Heart right ventricle (tissue), 16 donors: ENCODE measurements at regions not wholly inside any gene's neighbourhood (a gene's known extent, or its start where the extent isn't known, plus 50 kb on each side); places are given as distances from the start of the nearest gene placed in this dataset.

Experiments used
- ATAC-seq, 8 donors: fragments of 200-7000 bp; cut with Tn5 transposase; one replicate each; pipeline ENCODE4 v1.9.1; 2020; ENCODE audit warnings: mild to moderate bottlenecking in 8 of 8, moderate library complexity in 8 of 8, moderate number of reproducible peaks in 1 of 8
- DNase-seq, 2 donors: peaks; one replicate each; pipeline ENCODE4 v3.0.0-alpha.2; 2020
- H3K27ac ChIP-seq, 10 donors: fragments of 200-600 bp; sonication (generic) in 2 of 10; one replicate each; pipeline versions ENCODE4 v1.5.0 to v1.8.0; 2020 to 2022; ENCODE audit warnings: mild to moderate bottlenecking in 3 of 10
- H3K27me3 ChIP-seq, 7 donors: fragments of 200-600 bp; one replicate each; pipeline ENCODE4 v1.8.0; 2021 to 2022; ENCODE audit warnings: mild to moderate bottlenecking in 2 of 7
- H3K36me3 ChIP-seq, 9 donors: fragments of 200-600 bp; sonication (generic) in 1 of 9; one replicate each; pipeline versions ENCODE4 v1.5.0 to v1.8.0; 2020 to 2022; ENCODE audit warnings: mild to moderate bottlenecking in 2 of 9
- H3K4me1 ChIP-seq, 9 donors: fragments of 200-600 bp; sonication (generic) in 1 of 9; one replicate each; pipeline versions ENCODE4 v1.5.0 to v1.8.0; 2020 to 2022; ENCODE audit warnings: mild to moderate bottlenecking in 4 of 9
- H3K4me3 ChIP-seq, 10 donors: fragments of 200-600 bp; sonication (generic) in 2 of 10; one replicate each; pipeline versions ENCODE4 v1.5.0 to v1.8.0; 2020 to 2022; ENCODE audit warnings: mild to moderate bottlenecking in 7 of 10, moderate library complexity in 2 of 10
- H3K9me3 ChIP-seq, 11 donors: fragments of 200-600 bp in 10 of 11; sonication (generic) in 2 of 11; one replicate each; pipeline versions ENCODE4 v1.5.0 to v1.8.0; 2013 to 2022; ENCODE audit warnings: mild to moderate bottlenecking in 2 of 11, control low read depth in 1 of 11, moderate library complexity in 1 of 11
- CTCF ChIP-seq, 9 donors: fragments of 200-600 bp; sonication (generic) in 2 of 9; IDR thresholded peaks; one replicate each; pipeline versions ENCODE4 v1.5.0 to v1.8.0; 2021 to 2022; ENCODE audit warnings: antibody characterized with exemption in 9 of 9, mild to moderate bottlenecking in 5 of 9, moderate library complexity in 1 of 9
- WGBS, 2 donors: extraction: QIAGEN DNeasy Blood & Tissue Kit; methylation state at CpG; one replicate each; pipeline ENCODE4 v1.1.7; 2013; ENCODE audit warnings: inconsistent platforms in 1 of 2; 5-methylcytosine and 5-hydroxymethylcytosine counted together
- intact Hi-C, 10 donors: fragments of 100-400 bp; cut with DNase I; formaldehyde crosslinking; loops; one replicate each; pipeline versions ENCODE4 v1.11.1 to v1.14.2; 2022
- donor health status: Arrhythmogenic right ventricular cardiomyopathy.
- donor health status: ischemic (EF 13 %, LVEDD 7.1; RV severe dilation, severe dysfunction).
- donor health status: healthy with polysubstance abuse.
- donor health status: DM: no; HTN: yes; CAD: no.
- donor health status: DM: no; HTN: no; CAD: no.
- donor health status: ischemic (EF 25% LVEDD 6.9; RV normal size, moderate dysfunction).
- donor health status: ischemic (EF 25% LVEDD 5.7; RV mildly dilated, moderate dysfunction).
- donor health status: healthy.
- donor health status: DM: yes; HTN: yes; CAD: no.
- donor health status: Ischemic cardiomyopathy.
- donor health status: ischemic (EF 35%, LVEDD 5.7; RV mildly dilated, moderate dysfunction).
- donor health status: nonischemic (EF 11% LVEDD 7.7; RV severe dilation, severe dysfunction).
- donor health status: DM: yes; HTN: yes; CAD: no.
- donor health status: PGD.
- donor health status: ischemic (EF 29% LVEDD 5.4; RV normal size, mild dysfunction).
- donor health status: nonischemic (EF 23%, LVEDD 6.1; RV moderate dilation, normal function).

- Histone ChIP-seq H3K27me3 (no peaks in the 10 kb centered on the region), H3K4me1 (peaks cover 0 to 23% (median 0%) of the 10 kb centered on the region in 9 donors), H3K4me3 (no peak overlapping the region), H3K9me3 (no peaks in the 10 kb centered on the region), H3K27ac (no peak overlapping the region), H3K36me3 (no peaks in the 10 kb centered on the region)
- ATAC-seq (peak in 7 of 8 donors; percentile 78 to 84 (median 81)), DNase-seq (peak in 1 of 2 donors; percentile 13)
- 68 to 72% methylated on average over 2 of the region's 2 CpGs for WGBS, 2 donors
- intact Hi-C loops, result no loop called here
- no peak for TF ChIP-seq CTCF (IDR thresholded peaks at IDR 0.05)
Measured at GRCh38 chr4:13918110-13918509, 290.6 kb upstream of the BOD1L1 start.

DNA sequence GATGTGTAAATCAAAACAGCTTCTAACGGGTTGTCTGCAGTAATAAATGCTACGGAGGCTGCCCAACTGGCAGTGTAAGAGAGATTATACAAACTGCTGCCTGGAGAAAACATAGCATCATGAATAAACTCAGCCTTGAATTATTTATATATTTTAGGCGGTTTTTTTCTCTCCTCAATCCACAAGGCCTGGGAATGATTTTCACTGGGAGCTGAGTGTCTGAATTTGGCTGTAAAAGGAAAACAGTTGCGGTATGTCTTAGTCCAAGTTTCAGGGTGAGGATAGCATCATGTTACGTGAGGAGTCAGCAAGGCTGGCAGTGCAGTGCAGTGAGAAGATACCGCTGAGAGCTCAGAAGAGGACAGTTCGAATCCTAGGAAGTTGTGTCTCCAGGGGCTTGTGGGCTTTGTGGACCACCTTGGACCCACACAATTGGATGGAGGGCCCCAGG lies 291.5 kb upstream of the BOD1L1 start:
- Histone ChIP-seq H3K4me1 (peaks cover 0 to 21% (median 0%) of the 10 kb centered on the region in 9 donors), H3K9me3 (no peaks in the 10 kb centered on the region), H3K4me3 (no peak overlapping the region), H3K36me3 (no peaks in the 10 kb centered on the region), H3K27ac (peak overlapping the region in 3 of 10 donors; percentile 5 to 60 (median 12)), H3K27me3 (no peaks in the 10 kb centered on the region)
- no peak for DNase-seq
- intact Hi-C loops, result no loop called here
- 68 to 74% methylated on average over 7 of the region's 7 CpGs for WGBS, 2 donors
- peak in 7 of 8 donors; percentile 38 to 70 (median 52) for ATAC-seq
- TF ChIP-seq CTCF (IDR thresholded peaks at IDR 0.05), result no peak

- no peak for DNase-seq
- no peaks in the 10 kb centered on the region for H3K9me3 ChIP-seq
- 85 to 93% methylated on average over 8 of the region's 8 CpGs for WGBS, 2 donors
- intact Hi-C loops, result no loop called here
- peak overlapping the region in 1 of 10 donors; percentile 31 for H3K27ac ChIP-seq
- H3K36me3 ChIP-seq, result no peaks in the 10 kb centered on the region
- TF ChIP-seq CTCF (IDR thresholded peaks at IDR 0.05), result no peak
- H3K4me3 ChIP-seq, result no peak overlapping the region
- H3K4me1 ChIP-seq, result peaks cover 0 to 21% (median 0%) of the 10 kb centered on the region in 9 donors
- H3K27me3 ChIP-seq, result no peaks in the 10 kb centered on the region
- ATAC-seq, result no peak
Measured at GRCh38 chr4:13920111-13920875, 292.8 kb upstream of the BOD1L1 start.

- DNase-seq (peak in 1 of 2 donors; percentile 34), ATAC-seq (peak in 7 of 8 donors; percentile 61 to 93 (median 66))
- WGBS, 2 donors, result 37 to 54% methylated on average over 3 of the region's 3 CpGs
- intact Hi-C loops, result no loop called here
- Histone ChIP-seq H3K4me1 (peaks cover 0 to 21% (median 0%) of the 10 kb centered on the region in 9 donors), H3K27me3 (no peaks in the 10 kb centered on the region), H3K36me3 (no peaks in the 10 kb centered on the region), H3K4me3 (no peak overlapping the region), H3K27ac (peak overlapping the region in 1 of 10 donors; percentile 31), H3K9me3 (peaks cover 0 to 4% (median 0%) of the 10 kb centered on the region in 11 donors)
- no peak for TF ChIP-seq CTCF (IDR thresholded peaks at IDR 0.05)
Measured at GRCh38 chr4:13920901-13921300, 293.4 kb upstream of the BOD1L1 start.
